ENCODE measurements at regions not wholly inside any gene's neighbourhood (a gene's known extent, or its start where the extent isn't known, plus 50 kb on each side); places are given as distances from the start of the nearest gene placed in this dataset.

GRCh38 chr17:14940108-14940937 is 324.8 kb downstream of the PMP22 start:
- no peak for DNase-seq

- no peak for DNase-seq
These were observed 329.2 kb downstream of the PMP22 start for GRCh38 chr17:14935845-14936485.

GRCh38 chr17:14935139-14935841 is 329.8 kb downstream of the PMP22 start:
- DNase-seq, result no peak

GRCh38 chr17:14933676-14934075 is 331.4 kb downstream of the PMP22 start:
- DNase-seq, result no peak

- no peak for DNase-seq
These were observed 338.5 kb downstream of the PMP22 start for GRCh38 chr17:14926526-14927122.

- no peak for DNase-seq
These were observed 339.1 kb downstream of the PMP22 start for GRCh38 chr17:14926073-14926472.

- no peak for DNase-seq
These were observed 339.6 kb downstream of the PMP22 start for GRCh38 chr17:14925498-14925897.

- no peak for DNase-seq
These were observed 341.1 kb downstream of the PMP22 start for GRCh38 chr17:14923981-14924380.

- DNase-seq, result no peak
These were observed 342.7 kb downstream of the PMP22 start for GRCh38 chr17:14922411-14922810.

GRCh38 chr17:14921936-14922335 is 343.2 kb downstream of the PMP22 start:
- DNase-seq, result no peak

- no peak for DNase-seq
These were observed 345.4 kb downstream of the PMP22 start for GRCh38 chr17:14919631-14920213.

GRCh38 chr17:14919094-14919493 is 346.0 kb downstream of the PMP22 start:
- DNase-seq, result no peak

GRCh38 chr17:14918540-14918939 is 346.6 kb downstream of the PMP22 start:
- DNase-seq, result no peak

- no peak for DNase-seq
These were observed 354.2 kb downstream of the PMP22 start for GRCh38 chr17:14910916-14911315.

- no peak for DNase-seq
These were observed 360.7 kb downstream of the PMP22 start for GRCh38 chr17:14904386-14904785.

GRCh38 chr17:14903854-14904253 is 361.3 kb downstream of the PMP22 start:
- no peak for DNase-seq

- no peak for DNase-seq
These were observed 362.3 kb downstream of the PMP22 start for GRCh38 chr17:14902803-14903202.

GRCh38 chr17:14902297-14902696 is 362.8 kb downstream of the PMP22 start:
- DNase-seq, result no peak

- DNase-seq, result no peak
These were observed 363.8 kb downstream of the PMP22 start for GRCh38 chr17:14901376-14901775.

- no peak for DNase-seq
These were observed 378.9 kb downstream of the PMP22 start for GRCh38 chr17:14886200-14886739.

- DNase-seq, result no peak
These were observed 383.0 kb downstream of the PMP22 start for GRCh38 chr17:14882131-14882530.

- DNase-seq, result no peak
These were observed 389.3 kb downstream of the PMP22 start for GRCh38 chr17:14875557-14876412.
